MCF 10A (cell line): ENCODE measurements at regions not wholly inside any gene's neighbourhood (a gene's known extent, or its start where the extent isn't known, plus 50 kb on each side); places are given as distances from the start of the nearest gene placed in this dataset.

ENCODE experiments used
- BruUV-seq: library from RNA; stranded (reverse); fragments of 400-500 nt; replicated peaks from 2 replicates; lab custom pipeline; 2021; lab: Mats Ljungman, UMichigan
- CTCF ChIA-PET: fragments of 300-600 bp; sonication (Branson Sonifier 250); formaldehyde crosslinking; extraction: SDS; loops from one replicate; lab custom pipeline; 2021; ENCODE audit warnings: antibody characterized with exemption, inconsistent platforms; lab: Yijun Ruan, JAX
- POLR2A ChIA-PET: fragments of 300-600, 350-650 bp; sonication (Branson Sonifier 250); formaldehyde crosslinking; extraction: SDS; loops from one replicate; lab custom pipeline; 2020; ENCODE audit warnings: antibody characterized with exemption, inconsistent platforms; lab: Yijun Ruan, JAX
- DNase-seq: peaks from one replicate; pipeline ENCODE4 v3.0.0-alpha.2; 2018; ENCODE audit not compliant: unreplicated experiment
- H3K27ac Mint-ChIP-seq: one replicate; pipeline ENCODE4 v1.8.0; 2022; ENCODE audit warnings: mild to moderate bottlenecking, low read depth, mixed read lengths; ENCODE audit not compliant: unreplicated experiment
- H3K27me3 Mint-ChIP-seq: one replicate; pipeline ENCODE4 v1.8.0; 2022; ENCODE audit warnings: mixed read lengths; ENCODE audit not compliant: insufficient read depth, unreplicated experiment
- H3K36me3 Mint-ChIP-seq: one replicate; pipeline ENCODE4 v1.8.0; 2022; ENCODE audit warnings: mild to moderate bottlenecking, moderate library complexity, mixed read lengths; ENCODE audit not compliant: insufficient read depth, unreplicated experiment
- H3K4me1 Mint-ChIP-seq: one replicate; pipeline ENCODE4 v1.8.0; 2022; ENCODE audit warnings: mixed read lengths; ENCODE audit not compliant: insufficient read depth, unreplicated experiment
- H3K4me3 Mint-ChIP-seq: one replicate; pipeline ENCODE4 v1.8.0; 2022; ENCODE audit warnings: mild to moderate bottlenecking, moderate library complexity, mixed read lengths; ENCODE audit not compliant: unreplicated experiment
- H3K9me3 Mint-ChIP-seq: one replicate; pipeline ENCODE4 v1.8.0; 2022; ENCODE audit warnings: mixed read lengths; ENCODE audit not compliant: unreplicated experiment
- CTCF ChIP-seq: fragments of 200-600 bp; IDR thresholded peaks from one replicate; pipeline ENCODE4 v1.8.0; 2022; ENCODE audit warnings: antibody characterized with exemption, mild to moderate bottlenecking; ENCODE audit not compliant: unreplicated experiment
- intact Hi-C: fragments of 100-400 bp; cut with micrococcal nuclease; formaldehyde crosslinking; loops from 2 replicates; pipeline ENCODE4 v1.14.1; 2022

GRCh38 chr11:129302386-129303101, 73.1 kb upstream of the BARX2 start:
- H3K4me1 Mint-ChIP-seq = no peaks in the 10 kb centered on the region
- TF ChIP-seq CTCF = no peak
- H3K27ac Mint-ChIP-seq = no peak overlapping the region
- no peak for DNase-seq
- no TSS peak for BruUV-seq
- H3K9me3 Mint-ChIP-seq = no peaks in the 10 kb centered on the region
- POLR2A ChIA-PET = no interaction called here
- H3K27me3 Mint-ChIP-seq = peaks cover 33% of the 10 kb centered on the region
- H3K4me3 Mint-ChIP-seq = no peak overlapping the region
- CTCF ChIA-PET = interaction anchor here (0.8 kb wide), 1 partner anchor 12 kb away, joined by 4 read pairs; no protein-coding TSS in a partner anchor
- no peaks in the 10 kb centered on the region for H3K36me3 Mint-ChIP-seq
- intact Hi-C loops = no loop called here

DNA sequence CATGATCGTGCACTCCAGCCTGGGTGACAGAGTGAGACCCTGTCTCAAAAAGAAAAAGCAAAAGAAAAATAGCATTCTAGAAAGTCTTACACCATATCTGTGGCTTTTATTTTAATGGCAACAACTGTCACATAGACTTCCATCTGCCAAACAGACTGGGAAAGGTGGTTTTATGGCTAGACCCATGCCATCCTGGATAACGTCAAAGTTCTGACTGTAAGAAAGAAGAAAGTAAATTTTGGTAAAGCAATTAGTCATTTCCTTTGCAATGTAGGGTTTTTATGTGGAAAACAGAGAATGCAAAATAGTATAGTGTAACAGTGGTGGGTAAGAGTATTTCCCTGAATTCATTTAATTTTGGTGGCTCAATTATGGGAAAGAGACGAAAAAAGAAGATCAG, 75.5 kb upstream of the BARX2 start:
- no peak for DNase-seq
- BruUV-seq = no TSS peak
- H3K4me1 Mint-ChIP-seq = no peaks in the 10 kb centered on the region
- ChIA-PET POLR2A (no interaction called here), CTCF (no interaction called here)
- H3K27me3 Mint-ChIP-seq = peaks cover 33% of the 10 kb centered on the region
- no peak overlapping the region for H3K4me3 Mint-ChIP-seq
- H3K9me3 Mint-ChIP-seq = no peaks in the 10 kb centered on the region
- H3K27ac Mint-ChIP-seq = no peak overlapping the region
- no peaks in the 10 kb centered on the region for H3K36me3 Mint-ChIP-seq
- no peak for TF ChIP-seq CTCF
- intact Hi-C loops = no loop called here

- Mint-ChIP-seq H3K36me3 (no peaks in the 10 kb centered on the region), H3K4me1 (no peaks in the 10 kb centered on the region)
- BruUV-seq = no TSS peak
Observed at GRCh38 chr11:129298988-129299387, 76.7 kb upstream of the BARX2 start.

DNA sequence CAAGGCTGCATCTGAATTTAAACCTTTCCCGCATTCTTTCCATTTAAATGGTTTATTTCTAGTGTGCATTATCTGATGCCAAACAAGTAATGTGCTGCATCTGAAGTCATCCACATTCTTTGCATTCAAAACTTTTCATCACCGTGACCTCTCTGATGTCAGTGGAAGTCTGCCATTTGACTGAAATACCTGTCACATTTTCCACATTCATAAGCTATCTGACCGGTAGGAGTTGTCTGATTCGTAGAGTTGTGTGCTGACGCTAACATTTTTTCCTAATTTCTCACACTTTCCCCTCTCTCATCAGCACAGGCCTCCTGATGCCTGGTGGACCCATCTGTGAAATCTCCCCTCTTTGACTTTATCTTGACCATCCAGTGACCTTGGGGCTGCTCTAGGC, 79.9 kb upstream of the BARX2 start:
- POLR2A ChIA-PET = interaction anchor here (0.7 to 0.9 kb wide), 2 partner anchors 18 to 67 kb away, joined by 3 read pairs; no protein-coding TSS in a partner anchor
- Mint-ChIP-seq H3K4me1 (no peaks in the 10 kb centered on the region), H3K4me3 (no peak overlapping the region), H3K9me3 (no peaks in the 10 kb centered on the region), H3K36me3 (no peaks in the 10 kb centered on the region), H3K27ac (no peak overlapping the region), H3K27me3 (peaks cover 15% of the 10 kb centered on the region)
- CTCF ChIA-PET = no interaction called here
- intact Hi-C loops = no loop called here
- BruUV-seq = no TSS peak
- TF ChIP-seq CTCF = no peak
- no peak for DNase-seq

More at GRCh38 chr11:129298988-129299387, 76.7 kb upstream of the BARX2 start:
- peaks cover 33% of the 10 kb centered on the region for H3K27me3 Mint-ChIP-seq
- ChIA-PET POLR2A (no interaction called here), CTCF (interaction anchor here (0.9 kb wide), 1 partner anchor 34 kb away, joined by 3 read pairs; no protein-coding TSS in a partner anchor)
- no peak for TF ChIP-seq CTCF
- intact Hi-C loops = no loop called here
- H3K27ac Mint-ChIP-seq = no peak overlapping the region
- no peak overlapping the region for H3K4me3 Mint-ChIP-seq
- H3K9me3 Mint-ChIP-seq = no peaks in the 10 kb centered on the region
- no peak for DNase-seq
